Esophagus muscularis mucosa (tissue), 3 donors: ENCODE measurements at regions not wholly inside any gene's neighbourhood (a gene's known extent, or its start where the extent isn't known, plus 50 kb on each side); places are given as distances from the start of the nearest gene placed in this dataset.

Source experiments
- POLR2A ChIP-seq: fragments of 450-650 bp; IDR thresholded peaks from one replicate; pipeline ENCODE4 v1.6.1; 2017; ENCODE audit warnings: antibody characterized with exemption, moderate library complexity, mild to moderate bottlenecking, low read depth
- POLR2AphosphoS5 ChIP-seq, 2 donors: sonication (generic); formaldehyde crosslinking; IDR thresholded peaks; one replicate each; pipeline ENCODE4 v1.6.1; 2017; ENCODE audit warnings: antibody characterized with exemption in 2 of 2
- TF ChIP-seq, protein P1 (sequence below), 3 experiments: fragments of 200-600 bp in 2 of 3; fragments of 450-650 bp in 1 of 3; sonication (generic) in 2 of 3; IDR thresholded peaks; one replicate each; pipeline ENCODE4 v1.5.1; 2017 to 2019; ENCODE audit warnings: antibody characterized with exemption in 3 of 3, mild to moderate bottlenecking in 2 of 3, moderate library complexity in 1 of 3

- TF ChIP-seq POLR2AphosphoS5 (IDR thresholded peaks at IDR 0.05) = no peak
- TF ChIP-seq, protein P1, sequence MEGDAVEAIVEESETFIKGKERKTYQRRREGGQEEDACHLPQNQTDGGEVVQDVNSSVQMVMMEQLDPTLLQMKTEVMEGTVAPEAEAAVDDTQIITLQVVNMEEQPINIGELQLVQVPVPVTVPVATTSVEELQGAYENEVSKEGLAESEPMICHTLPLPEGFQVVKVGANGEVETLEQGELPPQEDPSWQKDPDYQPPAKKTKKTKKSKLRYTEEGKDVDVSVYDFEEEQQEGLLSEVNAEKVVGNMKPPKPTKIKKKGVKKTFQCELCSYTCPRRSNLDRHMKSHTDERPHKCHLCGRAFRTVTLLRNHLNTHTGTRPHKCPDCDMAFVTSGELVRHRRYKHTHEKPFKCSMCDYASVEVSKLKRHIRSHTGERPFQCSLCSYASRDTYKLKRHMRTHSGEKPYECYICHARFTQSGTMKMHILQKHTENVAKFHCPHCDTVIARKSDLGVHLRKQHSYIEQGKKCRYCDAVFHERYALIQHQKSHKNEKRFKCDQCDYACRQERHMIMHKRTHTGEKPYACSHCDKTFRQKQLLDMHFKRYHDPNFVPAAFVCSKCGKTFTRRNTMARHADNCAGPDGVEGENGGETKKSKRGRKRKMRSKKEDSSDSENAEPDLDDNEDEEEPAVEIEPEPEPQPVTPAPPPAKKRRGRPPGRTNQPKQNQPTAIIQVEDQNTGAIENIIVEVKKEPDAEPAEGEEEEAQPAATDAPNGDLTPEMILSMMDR (IDR thresholded peaks at IDR 0.05) = no peak
- no peak for TF ChIP-seq POLR2A
Observed at GRCh38 chr3:116905794-116906193, 196.2 kb downstream of the TUSC7 start.
